Vagina (tissue), 2 donors: ENCODE measurements at regions not wholly inside any gene's neighbourhood (a gene's known extent, or its start where the extent isn't known, plus 50 kb on each side); places are given as distances from the start of the nearest gene placed in this dataset.

Experiments
- POLR2AphosphoS5 ChIP-seq, 2 donors: sonication (generic); formaldehyde crosslinking; IDR thresholded peaks; one replicate each; pipeline ENCODE4 v1.9.0; 2017; ENCODE audit warnings: antibody characterized with exemption in 2 of 2, mild to moderate bottlenecking in 2 of 2, low read depth in 1 of 2; ENCODE audit not compliant: insufficient read depth in 1 of 2
- TF ChIP-seq, protein P1 (sequence below), 3 experiments: fragments of 450-650 bp in 2 of 3; fragments of 200-600 bp in 1 of 3; sonication (generic) in 1 of 3; IDR thresholded peaks; one replicate each; pipeline ENCODE4 v1.5.1; 2017 to 2019; ENCODE audit warnings: antibody characterized with exemption in 3 of 3, mild to moderate bottlenecking in 2 of 3, moderate library complexity in 2 of 3

DNA sequence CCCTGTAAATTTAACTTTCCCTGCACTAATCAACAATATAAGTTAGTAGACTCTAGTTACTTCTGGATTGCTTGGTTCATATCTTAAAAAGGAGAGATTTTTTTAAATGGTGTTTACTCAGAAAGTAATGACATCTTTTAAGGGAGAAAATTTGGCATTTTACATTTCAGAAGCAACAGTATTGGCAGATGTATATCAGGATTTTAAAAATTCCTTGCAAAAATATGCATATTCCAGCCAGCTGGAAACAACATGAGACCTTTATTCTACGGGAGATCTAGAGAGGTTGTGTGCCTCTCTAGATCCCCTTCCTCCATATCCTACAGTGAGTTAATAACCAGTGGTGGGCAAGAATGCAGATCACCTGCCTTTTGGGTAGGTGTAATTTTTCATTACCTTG, 848.2 kb downstream of the USP25 start:
- TF ChIP-seq POLR2AphosphoS5 (IDR thresholded peaks at IDR 0.05; ENCODE audit: insufficient read depth in 1 of 2, low read depth in 1 of 2), result no peak
- TF ChIP-seq, protein P1, sequence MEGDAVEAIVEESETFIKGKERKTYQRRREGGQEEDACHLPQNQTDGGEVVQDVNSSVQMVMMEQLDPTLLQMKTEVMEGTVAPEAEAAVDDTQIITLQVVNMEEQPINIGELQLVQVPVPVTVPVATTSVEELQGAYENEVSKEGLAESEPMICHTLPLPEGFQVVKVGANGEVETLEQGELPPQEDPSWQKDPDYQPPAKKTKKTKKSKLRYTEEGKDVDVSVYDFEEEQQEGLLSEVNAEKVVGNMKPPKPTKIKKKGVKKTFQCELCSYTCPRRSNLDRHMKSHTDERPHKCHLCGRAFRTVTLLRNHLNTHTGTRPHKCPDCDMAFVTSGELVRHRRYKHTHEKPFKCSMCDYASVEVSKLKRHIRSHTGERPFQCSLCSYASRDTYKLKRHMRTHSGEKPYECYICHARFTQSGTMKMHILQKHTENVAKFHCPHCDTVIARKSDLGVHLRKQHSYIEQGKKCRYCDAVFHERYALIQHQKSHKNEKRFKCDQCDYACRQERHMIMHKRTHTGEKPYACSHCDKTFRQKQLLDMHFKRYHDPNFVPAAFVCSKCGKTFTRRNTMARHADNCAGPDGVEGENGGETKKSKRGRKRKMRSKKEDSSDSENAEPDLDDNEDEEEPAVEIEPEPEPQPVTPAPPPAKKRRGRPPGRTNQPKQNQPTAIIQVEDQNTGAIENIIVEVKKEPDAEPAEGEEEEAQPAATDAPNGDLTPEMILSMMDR (IDR thresholded peaks at IDR 0.05), result no peak
